ENCODE measurements at regions not wholly inside any gene's neighbourhood (a gene's known extent, or its start where the extent isn't known, plus 50 kb on each side); places are given as distances from the start of the nearest gene placed in this dataset.
"Not testable (repeated sequence)": the region's sequence is repeated elsewhere in the genome, so short reads cannot be mapped to it uniquely, and the experiment has no call there.

GRCh38 chr17:14451729-14452191 is 150.9 kb downstream of the HS3ST3B1 start:
- DNase-seq, result no peak

GRCh38 chr17:14448818-14449217 is 147.9 kb downstream of the HS3ST3B1 start:
- no peak for DNase-seq

DNA sequence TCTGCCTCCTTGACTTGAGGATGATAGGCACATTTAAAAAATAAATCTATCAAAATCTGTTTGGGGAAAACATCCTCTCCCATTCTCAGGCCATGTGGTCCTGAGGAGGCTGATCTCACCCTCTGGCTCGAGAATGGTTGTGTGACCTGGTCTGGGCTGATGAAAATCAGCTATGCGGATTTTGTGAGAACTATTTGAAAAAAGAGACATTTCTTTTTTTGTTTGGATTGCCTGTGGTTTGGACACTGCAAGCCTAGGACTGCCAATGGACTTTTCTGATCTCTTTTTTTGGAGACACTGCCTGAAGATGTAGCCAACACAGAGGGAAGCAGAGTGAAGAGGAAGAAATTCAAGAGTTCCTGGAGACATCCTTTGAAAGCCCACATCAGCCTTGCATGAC is 145.9 kb downstream of the HS3ST3B1 start:
- DNase-seq, result no peak

DNA sequence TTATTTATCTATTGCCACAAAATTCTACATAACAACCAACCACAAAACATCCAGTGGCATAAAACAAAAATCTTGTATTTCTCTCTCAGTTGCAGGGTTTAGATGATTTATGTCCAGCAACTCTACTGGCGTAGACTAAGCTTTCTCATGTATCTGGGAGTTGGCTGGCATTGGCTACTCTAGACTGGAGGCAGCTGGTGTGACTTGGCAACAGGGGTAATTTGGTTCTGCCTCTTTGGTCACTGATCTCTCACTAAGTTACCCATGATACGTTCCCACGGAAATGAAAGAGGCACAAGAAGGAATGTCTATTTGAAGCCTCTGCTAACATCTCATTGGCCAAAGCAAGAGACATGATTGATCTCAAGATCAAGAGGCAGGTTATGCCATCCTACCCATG is 144.0 kb downstream of the HS3ST3B1 start:
- no peak for DNase-seq

GRCh38 chr17:14442798-14443528 is 142.1 kb downstream of the HS3ST3B1 start:
- DNase-seq, result no peak

DNA sequence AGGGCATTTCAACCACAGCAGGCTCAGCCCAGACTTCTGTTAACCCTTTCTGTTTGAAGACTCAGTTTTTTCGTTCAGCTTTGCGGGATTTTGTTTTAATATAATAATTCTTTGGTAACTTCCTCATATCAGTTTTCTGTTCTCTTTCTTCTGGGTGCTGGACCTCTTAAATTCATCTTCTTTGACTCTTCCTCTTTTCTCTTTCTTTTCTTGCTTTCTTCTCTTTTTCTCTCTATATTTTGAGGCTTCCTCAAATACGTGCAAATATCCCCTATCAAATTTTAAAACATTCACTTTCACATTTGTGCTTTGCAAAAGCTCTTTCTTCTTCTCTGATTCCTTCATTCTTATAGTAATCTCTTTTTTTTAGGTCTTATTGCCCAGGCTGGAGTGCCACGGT is 136.3 kb downstream of the HS3ST3B1 start:
- no peak for DNase-seq

- DNase-seq, result no peak
These were observed 135.4 kb downstream of the HS3ST3B1 start for GRCh38 chr17:14436266-14436665.

- DNase-seq, result no peak
These were observed 133.6 kb downstream of the HS3ST3B1 start for GRCh38 chr17:14434506-14434905.

- no peak for DNase-seq
These were observed 131.2 kb downstream of the HS3ST3B1 start for GRCh38 chr17:14432079-14432478.

DNA sequence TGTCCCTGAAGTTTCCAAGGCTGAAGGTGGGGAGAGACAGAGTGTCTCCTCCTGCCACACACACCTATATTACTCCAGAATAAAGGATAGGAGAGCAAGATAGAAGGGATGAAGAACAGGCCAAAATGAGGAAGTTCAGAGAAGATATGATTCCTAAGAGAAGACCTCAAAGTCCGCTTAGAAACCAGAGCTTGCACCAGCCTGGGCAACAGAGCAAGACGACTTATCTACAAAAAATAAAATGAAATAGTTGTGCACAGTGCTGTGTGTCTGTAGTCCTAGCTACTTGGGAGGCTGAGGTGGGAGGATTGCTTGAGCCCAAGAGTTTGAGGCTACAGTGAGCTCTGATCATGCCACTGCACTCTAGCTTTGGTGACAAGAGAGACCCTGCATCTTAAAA is 128.2 kb downstream of the HS3ST3B1 start:
- DNase-seq, result no peak

DNA sequence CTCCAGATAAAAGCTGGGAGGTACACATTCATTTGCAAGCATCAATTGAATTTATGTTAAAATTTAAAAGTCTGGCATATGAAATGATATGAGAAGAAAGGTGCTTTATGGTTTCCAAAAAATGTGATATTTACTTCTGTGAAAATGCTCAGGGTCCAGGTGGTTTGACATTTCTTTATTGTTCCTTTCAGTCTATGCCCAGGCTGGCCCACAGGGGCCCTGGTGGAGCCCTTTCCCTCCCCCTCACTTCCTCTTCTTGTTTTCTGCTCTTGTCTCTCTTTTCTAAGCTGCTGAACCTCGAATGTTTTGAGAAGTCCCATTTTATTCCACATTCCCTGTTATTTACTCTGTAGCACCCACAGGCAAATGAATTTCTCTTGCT is 127.8 kb downstream of the HS3ST3B1 start:
- DNase-seq, result peak; percentile 25 to 31

DNA sequence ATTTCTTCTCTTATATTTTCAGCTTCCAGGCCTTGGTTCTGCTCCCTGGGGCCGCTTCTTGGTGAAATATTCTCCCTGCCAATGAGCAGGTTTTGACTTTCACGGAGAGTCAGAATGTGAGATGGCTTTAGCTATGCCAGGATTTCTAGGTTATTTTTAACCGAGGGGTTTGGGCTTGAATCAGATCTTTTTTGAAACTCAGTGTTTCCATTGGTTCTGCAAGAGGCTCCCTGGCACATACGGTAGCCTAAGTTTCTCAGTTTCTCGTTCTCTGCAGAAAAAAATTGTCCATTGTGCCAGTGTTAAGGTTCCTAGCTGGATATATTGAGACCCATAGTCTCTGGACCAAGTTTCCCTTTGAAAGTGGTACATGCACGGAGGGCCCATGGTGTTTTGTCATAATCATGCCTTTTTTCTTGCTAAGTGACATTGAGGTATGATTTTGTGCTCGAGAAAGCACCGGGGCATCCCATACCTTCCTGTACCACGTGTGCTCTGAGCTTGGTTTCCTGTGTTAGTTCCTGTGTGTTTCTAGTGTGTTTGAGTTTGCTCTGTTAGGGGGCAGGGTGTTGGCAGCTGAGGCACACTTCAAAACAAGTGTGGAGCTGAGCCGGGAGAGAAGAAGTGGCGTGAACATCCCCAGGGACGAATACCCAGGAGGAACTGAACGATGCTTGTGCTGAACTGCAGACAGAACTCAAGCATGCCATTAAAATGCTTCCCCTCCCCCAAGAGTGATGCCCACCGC is 127.2 kb downstream of the HS3ST3B1 start:
- peak; percentile 3 to 8 for DNase-seq

DNA sequence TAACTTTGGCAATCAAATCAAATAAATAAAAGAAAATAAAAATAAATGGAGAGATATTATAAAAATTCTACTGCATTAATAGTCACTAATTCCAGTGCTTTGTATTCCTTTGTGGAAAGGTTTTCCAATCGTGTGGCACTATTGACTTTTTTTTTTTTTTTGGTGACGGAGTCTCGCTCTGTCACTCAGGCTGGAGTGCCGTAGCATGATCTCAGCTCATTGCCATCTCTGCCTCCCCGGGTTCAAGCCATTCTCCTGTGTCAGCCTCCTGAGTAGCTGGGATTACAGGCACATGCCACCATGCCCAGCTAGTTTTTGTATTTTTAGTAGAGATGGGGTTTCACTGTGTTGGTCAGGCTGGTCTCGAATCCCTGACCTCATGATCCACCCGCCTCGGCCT is 122.3 kb downstream of the HS3ST3B1 start:
- DNase-seq, result not testable (repeated sequence)

GRCh38 chr17:14417336-14417735 is 116.5 kb downstream of the HS3ST3B1 start:
- DNase-seq, result no peak

- no peak for DNase-seq
These were observed 108.4 kb downstream of the HS3ST3B1 start for GRCh38 chr17:14409292-14409691.

DNA sequence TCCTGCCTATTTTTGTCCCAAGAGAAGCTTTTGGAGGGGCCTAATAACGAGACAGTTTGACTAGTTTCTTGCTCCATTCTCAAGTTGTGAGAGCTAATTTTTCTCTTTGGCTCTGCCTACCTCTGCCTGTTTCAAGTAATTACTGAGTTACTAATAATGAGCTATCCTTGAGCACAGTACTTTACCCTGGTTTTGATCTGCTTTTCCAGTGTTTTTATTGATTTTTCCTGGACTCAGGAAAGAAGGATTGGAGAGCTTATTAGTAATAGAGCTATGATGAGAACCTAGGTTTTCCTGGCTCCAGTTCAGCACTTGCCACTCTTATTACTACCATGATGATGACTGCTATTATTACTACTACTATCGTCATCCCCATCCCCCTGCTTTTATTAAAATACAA is 106.7 kb downstream of the HS3ST3B1 start:
- DNase-seq, result no peak

- DNase-seq, result no peak
These were observed 104.3 kb downstream of the HS3ST3B1 start for GRCh38 chr17:14405189-14405588.
